ENCODE measurements at regions not wholly inside any gene's neighbourhood (a gene's known extent, or its start where the extent isn't known, plus 50 kb on each side); places are given as distances from the start of the nearest gene placed in this dataset.
"Not testable (repeated sequence)": the region's sequence is repeated elsewhere in the genome, so short reads cannot be mapped to it uniquely, and the experiment has no call there.

- TF ChIP-seq CTCF (conservative IDR thresholded peaks at IDR 0.05; ENCODE audit: low read depth, low read length), result no peak
- DNase-seq (ENCODE audit: low read depth), result peak; percentile 11
- no peak overlapping the region for H3K4me3 ChIP-seq (ENCODE audit: low read depth, low read length)
Measured at GRCh38 chr2:186339716-186340115, 146.3 kb upstream of the ZC3H15 start.

GRCh38 chr2:186342029-186342428 is 144.0 kb upstream of the ZC3H15 start:
- no peak for TF ChIP-seq CTCF (conservative IDR thresholded peaks at IDR 0.05; ENCODE audit: low read depth, low read length)
- no peak for DNase-seq (ENCODE audit: low read depth)
- no peak overlapping the region for H3K4me3 ChIP-seq (ENCODE audit: low read depth, low read length)

GRCh38 chr2:186345745-186346144 is 140.3 kb upstream of the ZC3H15 start:
- TF ChIP-seq CTCF (conservative IDR thresholded peaks at IDR 0.05; ENCODE audit: low read depth, low read length), result no peak
- H3K4me3 ChIP-seq (ENCODE audit: low read depth, low read length), result no peak overlapping the region
- no peak for DNase-seq (ENCODE audit: low read depth)

- H3K4me3 ChIP-seq (ENCODE audit: low read depth, low read length), result no peak overlapping the region
- DNase-seq (ENCODE audit: low read depth), result no peak
- TF ChIP-seq CTCF (conservative IDR thresholded peaks at IDR 0.05; ENCODE audit: low read depth, low read length), result no peak
Measured at GRCh38 chr2:186346216-186346615, 139.8 kb upstream of the ZC3H15 start.

- TF ChIP-seq CTCF (conservative IDR thresholded peaks at IDR 0.05; ENCODE audit: low read depth, low read length), result no peak
- H3K4me3 ChIP-seq (ENCODE audit: low read depth, low read length), result no peak overlapping the region
- DNase-seq (ENCODE audit: low read depth), result peak; percentile 33
Measured at GRCh38 chr2:186347472-186347871, 138.6 kb upstream of the ZC3H15 start.

GRCh38 chr2:186348200-186348599 is 137.9 kb upstream of the ZC3H15 start:
- no peak overlapping the region for H3K4me3 ChIP-seq (ENCODE audit: low read depth, low read length)
- TF ChIP-seq CTCF (conservative IDR thresholded peaks at IDR 0.05; ENCODE audit: low read depth, low read length), result no peak
- peak; percentile 31 for DNase-seq (ENCODE audit: low read depth)

- no peak for TF ChIP-seq CTCF (conservative IDR thresholded peaks at IDR 0.05; ENCODE audit: low read depth, low read length)
- DNase-seq (ENCODE audit: low read depth), result peak; percentile 95
- no peak overlapping the region for H3K4me3 ChIP-seq (ENCODE audit: low read depth, low read length)
Measured at GRCh38 chr2:186349508-186349907, 136.6 kb upstream of the ZC3H15 start.

GRCh38 chr2:186354160-186354559 is 131.9 kb upstream of the ZC3H15 start:
- H3K4me3 ChIP-seq (ENCODE audit: low read depth, low read length); DNase-seq (ENCODE audit: low read depth): not testable (repeated sequence)
